EL (cell line): ENCODE measurements at regions not wholly inside any gene's neighbourhood (a gene's known extent, or its start where the extent isn't known, plus 50 kb on each side); places are given as distances from the start of the nearest gene placed in this dataset.

ENCODE experiments used
- DNase-seq: peaks from one replicate; pipeline ENCODE4 v3.0.0-alpha.2; 2016

DNA sequence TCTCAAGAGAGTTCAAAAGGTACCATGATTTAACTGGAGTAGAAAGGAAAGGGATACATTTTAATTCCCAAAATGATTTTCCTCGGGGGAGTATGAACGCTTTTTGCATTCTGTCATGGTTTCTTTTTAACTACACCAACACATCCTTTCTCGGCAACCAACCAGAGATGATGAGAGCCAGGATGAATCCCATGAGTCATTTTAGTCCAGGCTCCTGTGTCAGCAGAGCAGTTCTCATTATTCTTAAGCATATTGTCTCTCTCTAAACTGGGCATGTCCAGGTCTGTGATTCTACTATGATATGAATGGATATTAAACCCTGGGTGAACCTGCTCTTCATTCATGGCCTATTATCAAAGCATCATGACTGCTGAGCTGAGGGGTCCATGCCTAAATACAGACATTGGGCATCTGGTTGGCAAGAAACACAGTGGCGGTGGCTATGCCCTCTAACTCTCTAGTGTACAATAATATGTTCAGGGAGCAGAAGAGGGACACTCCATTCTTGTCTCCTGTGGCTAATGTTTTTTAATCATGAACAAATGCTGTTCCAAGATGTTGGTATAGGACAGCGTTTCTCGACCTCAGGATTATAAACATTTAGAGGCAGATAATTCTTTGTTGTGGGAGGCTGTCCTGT, 124.3 kb upstream of the ESRRG start:
- DNase-seq: peak; percentile 65

DNA sequence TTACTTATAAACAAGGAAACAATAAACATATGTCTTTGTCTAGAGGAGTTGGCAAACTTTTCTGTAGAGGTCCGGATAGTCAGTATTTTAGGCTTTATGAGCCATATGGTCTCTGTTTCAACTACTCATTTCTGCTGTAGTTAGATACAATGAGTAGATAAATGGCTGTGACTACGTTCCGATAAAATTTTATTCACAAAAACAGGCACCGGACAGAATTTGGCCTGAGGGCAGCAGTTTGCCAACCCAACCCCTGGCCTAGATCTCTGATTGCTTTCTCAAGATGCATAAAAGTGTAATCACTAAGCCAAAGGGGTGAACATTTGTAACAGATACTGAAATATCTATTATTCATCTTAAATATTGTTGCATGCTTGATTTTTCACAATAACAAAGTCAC, 123.1 kb upstream of the ESRRG start:
- peak; percentile 10 for DNase-seq

- no peak for DNase-seq
Measured at GRCh38 chr1:216843409-216843808, 120.2 kb upstream of the ESRRG start.

DNA sequence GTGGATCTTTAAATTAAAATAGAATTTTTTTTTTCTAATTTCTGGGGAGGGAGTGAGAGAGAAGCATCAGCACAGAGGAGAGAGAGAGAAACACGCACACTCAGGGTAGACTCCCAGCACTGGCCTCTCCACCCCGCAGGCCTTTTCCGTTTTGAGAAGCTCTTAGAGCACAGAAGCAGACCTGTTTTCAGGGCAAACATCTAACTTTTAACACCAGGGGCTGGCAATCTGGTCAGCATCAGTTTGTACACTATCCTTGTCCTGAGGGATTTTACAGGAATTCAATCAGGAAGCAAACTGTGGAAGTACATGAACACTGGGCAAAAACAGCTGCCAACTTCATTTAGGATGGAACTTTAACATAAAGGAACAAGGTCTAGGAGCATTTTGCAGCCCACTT, 117.9 kb upstream of the ESRRG start:
- no peak for DNase-seq

DNA sequence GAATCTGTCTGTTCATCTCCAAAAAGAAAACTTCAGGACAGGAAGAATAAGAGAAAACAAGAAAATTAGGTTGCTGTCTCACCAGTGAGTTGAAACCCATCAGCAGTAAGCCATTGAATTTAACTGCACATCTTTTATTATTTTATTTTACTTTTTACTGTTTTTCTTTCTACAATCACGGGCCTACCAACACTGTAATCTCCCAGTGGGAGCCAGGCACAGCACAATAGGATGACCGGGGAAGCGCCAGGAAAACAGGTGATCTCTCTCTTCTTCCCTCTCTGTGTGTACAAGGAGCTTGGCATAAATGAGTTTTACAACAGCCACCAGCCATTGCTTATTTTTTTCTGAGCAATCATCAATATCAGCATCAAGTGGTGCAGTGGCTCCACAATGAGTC, 113.1 kb upstream of the ESRRG start:
- no peak for DNase-seq

DNA sequence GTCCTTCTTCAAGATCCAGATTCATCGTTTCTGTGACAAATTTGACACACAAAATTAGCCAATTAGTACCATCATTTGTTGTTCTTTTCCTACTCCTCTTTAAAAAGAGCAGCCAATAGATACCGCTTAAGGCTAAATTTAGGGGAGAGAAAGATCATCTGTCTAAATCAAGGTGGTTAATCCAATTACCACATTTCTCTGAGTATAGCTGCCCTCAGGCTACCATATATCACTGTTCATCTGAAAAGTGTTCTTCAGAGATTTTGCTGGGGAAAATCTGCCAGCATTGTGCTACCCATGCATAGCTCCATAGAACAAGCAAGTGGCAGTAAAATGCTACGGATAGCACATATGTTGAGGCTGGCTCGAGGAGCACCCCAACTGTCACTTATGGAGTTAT, 110.3 kb upstream of the ESRRG start:
- no peak for DNase-seq

DNA sequence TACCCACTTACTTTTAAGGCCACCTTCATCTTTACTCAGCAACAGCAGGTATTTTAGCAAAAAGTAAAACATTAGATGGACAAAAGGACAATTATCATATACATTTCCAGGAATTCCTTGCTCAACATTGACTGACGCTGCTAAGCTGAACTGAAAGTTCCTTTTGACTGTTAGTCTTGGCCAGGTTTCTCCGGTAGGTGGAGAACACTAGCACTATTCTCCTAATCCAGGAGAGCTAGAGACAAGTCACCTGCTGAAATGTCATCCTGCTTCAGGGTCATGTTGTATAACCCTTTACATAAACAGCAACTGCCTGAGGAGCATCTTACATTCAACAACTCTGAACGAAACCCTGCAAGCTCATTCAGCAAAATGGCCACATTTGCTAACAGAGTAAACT, 109.0 kb upstream of the ESRRG start:
- DNase-seq: no peak

DNA sequence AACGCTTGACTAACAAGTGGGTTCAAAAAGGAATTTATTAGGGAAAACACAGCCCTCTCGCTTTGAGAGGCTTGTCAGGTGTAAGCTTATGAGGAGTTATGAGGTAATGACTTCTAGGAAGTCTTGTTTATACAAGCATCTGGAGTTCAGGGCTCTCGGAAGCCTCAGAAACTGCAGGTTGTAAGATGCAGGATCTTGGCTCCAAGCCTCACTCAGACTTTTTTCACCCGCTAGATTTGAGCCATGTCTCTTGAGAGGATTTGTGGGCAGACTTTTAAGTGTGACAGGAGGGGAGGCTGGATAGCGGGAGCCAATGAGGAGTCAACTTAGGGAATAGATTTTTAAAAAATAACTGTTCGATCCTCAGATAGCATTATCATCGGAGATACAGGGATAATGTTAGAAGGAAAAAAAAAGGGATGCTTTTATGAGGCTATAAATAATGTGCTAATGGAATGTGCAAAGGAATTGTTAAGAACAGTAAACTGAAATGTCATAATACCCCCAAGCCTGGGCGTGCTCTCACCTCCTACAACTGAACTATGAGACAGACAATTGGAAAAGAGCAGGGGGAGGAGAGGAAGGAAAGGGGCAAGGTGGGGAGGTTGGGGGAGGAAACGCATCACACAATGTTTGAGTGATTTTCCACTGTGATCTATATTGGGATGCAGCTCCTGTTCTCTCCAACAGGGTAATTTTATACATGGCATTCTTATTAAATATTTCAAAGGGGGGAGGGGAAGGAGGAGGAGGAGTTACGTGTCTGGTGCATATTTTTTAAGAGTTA, 107.4 kb upstream of the ESRRG start:
- no peak for DNase-seq

- DNase-seq: no peak
Measured at GRCh38 chr1:216827251-216827650, 104.0 kb upstream of the ESRRG start.

DNA sequence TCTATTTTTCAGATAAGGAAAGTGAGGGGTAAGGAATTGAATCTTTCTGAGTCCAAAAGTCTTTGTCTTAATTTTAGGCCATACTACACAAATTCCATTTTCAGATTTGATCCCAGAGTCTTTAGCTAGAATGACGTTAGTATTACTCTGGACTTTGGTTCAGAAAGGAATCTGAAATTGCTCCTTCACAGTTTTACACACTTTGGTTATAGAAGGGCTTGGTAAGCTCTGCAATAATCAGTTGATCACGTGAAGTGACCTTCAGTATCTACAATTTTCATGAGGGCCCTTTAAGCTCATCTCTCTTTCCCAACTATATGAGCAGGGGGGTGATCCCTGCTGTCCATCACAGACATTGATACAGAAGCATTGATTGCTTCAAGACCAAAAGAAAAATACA, 103.4 kb upstream of the ESRRG start:
- no peak for DNase-seq

GRCh38 chr1:216826214-216826613, 103.0 kb upstream of the ESRRG start:
- no peak for DNase-seq

DNA sequence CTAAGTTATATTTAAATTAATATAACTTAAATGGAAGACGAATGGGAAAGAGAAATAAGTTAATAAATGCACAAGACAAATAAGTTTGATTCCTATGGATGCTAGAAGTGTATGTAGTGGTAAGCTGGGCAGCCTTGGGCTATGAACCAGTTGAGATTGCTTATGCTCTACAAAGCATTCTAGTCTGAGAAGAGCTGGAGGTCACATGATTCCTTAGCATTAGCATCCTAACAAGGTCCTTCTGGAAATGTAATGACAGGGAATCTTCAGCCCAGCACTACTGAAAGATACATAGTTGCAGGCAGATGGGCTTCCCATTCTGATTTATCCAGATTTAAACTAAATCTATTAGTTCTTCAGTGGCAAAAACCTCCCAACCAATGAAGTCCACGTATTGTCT, 102.3 kb upstream of the ESRRG start:
- DNase-seq: no peak

GRCh38 chr1:216824511-216824910, 101.3 kb upstream of the ESRRG start:
- peak; percentile 7 for DNase-seq

DNA sequence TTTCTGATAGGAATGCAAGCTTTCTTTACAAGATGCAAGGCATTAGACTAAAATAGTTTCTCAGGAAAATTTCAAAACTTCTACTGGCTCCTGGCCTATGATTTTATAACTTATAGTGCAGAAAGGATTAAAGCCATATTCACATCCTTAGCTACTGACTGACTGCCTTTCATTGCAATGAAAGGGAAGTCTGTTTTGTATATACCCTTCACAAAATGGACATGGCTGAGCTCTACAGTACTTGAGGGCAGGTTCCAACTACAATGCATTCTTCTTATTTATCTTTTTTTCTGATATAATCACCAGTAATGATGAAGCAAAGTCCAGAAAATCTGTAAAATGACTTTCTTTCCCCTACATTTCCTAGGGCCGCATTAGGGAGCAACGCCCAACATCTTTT, 100.5 kb upstream of the ESRRG start:
- DNase-seq: no peak

DNA sequence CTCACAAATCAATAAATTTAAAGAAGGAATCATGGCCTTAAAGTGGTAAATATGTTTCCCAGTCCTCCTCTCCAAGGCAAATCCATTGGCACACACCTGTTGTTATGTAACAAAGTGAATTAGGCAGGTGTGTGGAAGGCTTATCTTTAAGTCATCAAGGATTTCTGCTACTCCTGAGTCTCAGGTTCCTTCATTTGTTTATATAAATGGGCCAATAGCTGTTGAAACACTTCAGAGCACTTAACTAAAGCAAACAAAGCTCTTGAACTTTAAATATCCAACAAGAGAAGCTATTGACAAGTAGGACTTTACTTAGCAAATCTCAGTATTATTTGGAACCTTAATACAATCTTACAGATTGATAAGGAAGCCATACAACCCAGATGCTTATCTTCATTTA, 99.3 kb upstream of the ESRRG start:
- DNase-seq: no peak

GRCh38 chr1:216820345-216820744, 97.1 kb upstream of the ESRRG start:
- peak; percentile 56 for DNase-seq

DNA sequence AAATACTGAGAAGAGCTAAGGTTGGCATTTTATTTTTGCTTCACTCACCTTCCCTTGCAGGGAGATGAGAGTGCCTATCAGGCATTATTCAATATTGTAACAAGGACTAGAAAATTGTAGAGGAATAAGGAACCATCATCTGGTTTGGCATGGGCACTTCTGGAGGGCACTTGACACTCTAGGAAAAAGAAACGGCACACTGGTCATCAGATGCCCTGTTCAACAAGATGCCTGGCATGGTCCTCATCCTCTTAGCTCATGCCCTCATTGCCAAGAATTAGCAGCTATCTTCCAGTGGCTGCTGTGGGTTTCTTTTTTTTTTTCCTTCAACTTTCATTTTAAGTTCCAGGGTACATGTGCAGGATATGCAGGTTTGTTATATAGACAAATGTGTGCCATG, 95.1 kb upstream of the ESRRG start:
- DNase-seq: no peak

GRCh38 chr1:216815260-216816131, 92.3 kb upstream of the ESRRG start:
- peak; percentile 7 for DNase-seq

DNA sequence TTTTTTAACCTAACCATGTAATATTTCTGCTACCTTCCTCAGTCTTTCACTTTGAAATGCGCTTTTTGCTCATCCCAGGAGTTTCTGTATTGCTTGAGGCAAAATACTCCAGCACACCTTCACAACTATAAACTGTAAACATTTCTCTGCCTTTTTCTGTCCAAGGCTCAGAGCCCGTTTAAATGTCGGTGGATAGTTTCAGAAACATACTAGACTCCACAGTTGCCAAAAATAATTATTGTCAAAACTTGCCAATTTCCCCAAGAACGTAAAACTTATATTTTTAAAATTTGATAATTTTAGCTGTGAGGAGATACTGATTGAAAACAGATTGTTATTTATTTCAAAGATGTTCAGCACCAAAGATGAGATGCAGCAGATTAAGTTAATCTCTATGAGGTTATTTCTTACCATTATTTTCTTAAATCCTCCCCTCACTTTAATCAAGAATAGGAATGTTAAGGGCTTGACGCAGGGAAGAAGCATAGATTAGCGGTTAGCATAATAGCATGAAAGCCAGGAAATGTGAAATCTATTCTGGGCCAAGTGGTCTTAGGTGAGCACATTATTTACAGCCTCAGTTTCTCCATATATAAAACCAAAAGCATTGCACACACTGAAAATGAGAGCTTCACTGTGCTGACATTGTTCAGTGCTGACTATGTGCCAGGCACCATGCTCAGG, 91.5 kb upstream of the ESRRG start:
- no peak for DNase-seq

DNA sequence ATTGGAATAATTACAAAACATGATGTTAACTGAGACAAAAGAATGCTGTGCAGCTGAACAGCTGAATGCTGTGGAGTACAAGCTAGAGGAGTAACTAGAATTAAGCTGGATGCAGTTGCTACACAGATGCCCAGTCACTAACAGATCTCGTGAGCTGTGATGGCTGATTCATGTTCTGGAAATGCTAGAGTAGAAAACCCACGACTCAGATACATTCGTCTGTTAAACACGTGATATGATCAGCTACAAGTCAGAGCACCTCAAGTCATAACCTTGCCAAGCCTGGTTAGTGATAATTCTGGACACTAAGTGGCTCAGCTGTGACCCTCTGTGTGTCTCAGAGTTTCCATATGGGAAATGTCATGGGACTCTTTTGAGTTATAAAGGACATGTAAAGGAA, 89.7 kb upstream of the ESRRG start:
- peak; percentile 65 for DNase-seq

- no peak for DNase-seq
Measured at GRCh38 chr1:216809649-216810048, 86.4 kb upstream of the ESRRG start.

DNA sequence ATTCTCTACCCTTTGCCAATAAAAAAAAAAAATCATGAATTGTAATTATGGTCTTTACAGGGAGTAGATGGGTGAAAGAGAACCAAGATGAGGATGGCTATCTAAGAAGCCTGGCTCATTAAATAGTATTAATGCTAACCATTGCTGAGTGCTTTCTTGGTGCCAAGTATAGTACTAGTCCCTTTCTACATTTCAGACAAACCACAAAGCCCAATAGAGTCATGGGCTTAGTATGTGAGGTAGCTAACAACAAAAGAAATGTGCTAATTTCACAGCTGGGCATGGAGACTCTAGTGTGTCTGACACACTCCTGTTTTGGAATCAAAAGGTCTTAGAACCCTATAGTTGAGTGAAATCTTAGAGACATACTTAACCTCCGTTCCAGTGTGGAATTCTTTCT, 84.5 kb upstream of the ESRRG start:
- peak; percentile 7 for DNase-seq

- DNase-seq: no peak
Measured at GRCh38 chr1:216805953-216806352, 82.7 kb upstream of the ESRRG start.
